K562 (cell line): ENCODE measurements at regions not wholly inside any gene's neighbourhood (a gene's known extent, or its start where the extent isn't known, plus 50 kb on each side); places are given as distances from the start of the nearest gene placed in this dataset.

Source experiments
- ATAC-seq: fragments of 200-7000 bp; cut with Tn5 transposase; 3 replicates; pipeline ENCODE4 v1.9.1; 2020; ENCODE audit warnings: moderate library complexity
- BruUV-seq: library from RNA; stranded (reverse); fragments of 400-500 nt; replicated peaks from 2 replicates; lab custom pipeline; 2021; lab: Mats Ljungman, UMichigan
- CTCF ChIA-PET: fragments of 300-600 bp; formaldehyde crosslinking; extraction: SDS; loops from one replicate; lab custom pipeline; 2021; ENCODE audit warnings: low intra/inter-chr PET ratio; lab: Yijun Ruan, JAX
- POLR2A ChIA-PET: fragments of 300-600, 350-650 bp; sonication (Branson Sonifier 250); formaldehyde crosslinking; extraction: SDS; loops from one replicate; lab custom pipeline; 2021; ENCODE audit warnings: antibody characterized with exemption, inconsistent platforms; lab: Yijun Ruan, JAX
- DNase-seq, 4 experiments: peaks; one replicate each; pipeline versions ENCODE4 v3.0.0 to v3.0.0-alpha.2; 2011 to 2018; ENCODE audit warnings: low spot score in 3 of 4, mixed read lengths in 3 of 4; ENCODE audit errors: extremely low read depth in 1 of 4
- FAIRE-seq: peaks from 2 replicates; lab custom pipeline; 2011; peaks lifted over from hg19 to GRCh38; lab: Jason Lieb, UNC
- H2AFZ ChIP-seq: 2 replicates; pipeline ENCODE4 v1.6.0; 2011; ENCODE audit warnings: low read depth, low read length, control low read depth, inconsistent platforms
- H3K27ac ChIP-seq: fragments of 200-600 bp; 3 replicates; pipeline ENCODE4 v1.8.0; 2011; ENCODE audit warnings: low read depth, mild to moderate bottlenecking, control low read depth, inconsistent platforms, low read length, moderate library complexity, mixed read lengths; ENCODE audit errors: extremely low read depth
- H3K27me3 ChIP-seq, 2 experiments: fragments of 300-600 bp in 1 of 2; 2 replicates in 1 of 2; 3 replicates in 1 of 2; pipeline versions ENCODE4 v1.6.0 to v1.8.0; 2011; ENCODE audit warnings: inconsistent platforms in 2 of 2, low read length in 2 of 2, mild to moderate bottlenecking in 1 of 2, mixed read lengths in 1 of 2, moderate library complexity in 1 of 2; ENCODE audit not compliant: control insufficient read depth in 2 of 2, insufficient read depth in 2 of 2
- H3K36me3 ChIP-seq: fragments of 300-600 bp; 3 replicates; pipeline ENCODE4 v1.8.0; 2011; ENCODE audit warnings: mild to moderate bottlenecking, low read length, inconsistent platforms; ENCODE audit not compliant: control insufficient read depth, insufficient read depth
- H3K4me1 ChIP-seq, 2 experiments: fragments of 200-600 bp in 1 of 2; replicated peaks in 1 of 2; 2 replicates in 1 of 2; 3 replicates in 1 of 2; pipeline versions ENCODE4 v1.5.1 to v1.8.0; 2011; ENCODE audit warnings: inconsistent platforms in 2 of 2, low read length in 2 of 2, mild to moderate bottlenecking in 1 of 2, mixed read lengths in 1 of 2, moderate library complexity in 1 of 2; ENCODE audit not compliant: control insufficient read depth in 2 of 2, insufficient read depth in 2 of 2
- H3K4me2 ChIP-seq: 2 replicates; pipeline ENCODE4 v1.6.1; 2011; ENCODE audit warnings: low read length, control low read depth, inconsistent platforms, mixed read lengths; ENCODE audit not compliant: insufficient read depth
- H3K4me3 ChIP-seq: fragments of 200-600 bp; sonication (generic), shearing (Covaris generic); 2 replicates; pipeline ENCODE4 v1.5.1; 2016; ENCODE audit warnings: control low read depth, inconsistent platforms
- H3K79me2 ChIP-seq: fragments of 200-600 bp; 3 replicates; pipeline ENCODE4 v1.8.0; 2011; ENCODE audit warnings: low read length, inconsistent platforms; ENCODE audit not compliant: control insufficient read depth, insufficient read depth
- H3K9ac ChIP-seq, 2 experiments: 2 replicates each; pipeline versions ENCODE4 v1.6.0 to v1.6.1; 2011; ENCODE audit warnings: low read depth in 2 of 2, low read length in 2 of 2, control low read depth in 1 of 2, inconsistent platforms in 1 of 2, mild to moderate bottlenecking in 1 of 2, mixed read lengths in 1 of 2; ENCODE audit not compliant: insufficient read depth in 1 of 2
- H3K9me1 ChIP-seq: one replicate; pipeline ENCODE4 v1.6.0; 2011; ENCODE audit warnings: inconsistent platforms, mild to moderate bottlenecking, low read length, moderate library complexity; ENCODE audit not compliant: control insufficient read depth, insufficient read depth
- H3K9me3 ChIP-seq: replicated peaks from 2 replicates; pipeline ENCODE4 v1.5.1; 2011; ENCODE audit warnings: low read depth, low read length, inconsistent platforms; ENCODE audit not compliant: control insufficient read depth, insufficient read depth
- H4K20me1 ChIP-seq: replicated peaks from 2 replicates; pipeline ENCODE4 v1.6.1; 2011; ENCODE audit warnings: low read length, inconsistent platforms, mixed read lengths; ENCODE audit not compliant: control insufficient read depth, insufficient read depth
- CBFB ChIP-seq: sonication (generic); formaldehyde crosslinking; IDR thresholded peaks from 2 replicates; pipeline ENCODE4 v1.4.0; 2020; ENCODE audit warnings: mild to moderate bottlenecking, missing genetic modification reagents
- CCNT2 ChIP-seq: IDR thresholded peaks from 2 replicates; pipeline ENCODE4 v1.6.1; 2011; ENCODE audit warnings: borderline replicate concordance, low read depth, mild to moderate bottlenecking, moderate library complexity, mixed read lengths, low read length; ENCODE audit not compliant: insufficient read length; ENCODE audit errors: extremely low read depth
- ERF ChIP-seq: fragments of 450-650 bp; formaldehyde crosslinking; IDR thresholded peaks from 2 replicates; pipeline ENCODE4 v1.4.0; 2020; ENCODE audit warnings: mild to moderate bottlenecking, mixed read lengths
- JUN ChIP-seq, 2 experiments: sonication (generic) in 1 of 2; formaldehyde crosslinking in 1 of 2; IDR thresholded peaks; 2 replicates each; pipeline versions ENCODE4 v1.6.1 to v1.8.0; 2012 to 2022; ENCODE audit warnings: borderline replicate concordance in 2 of 2, mild to moderate bottlenecking in 2 of 2, improper control_type of control experiment in 1 of 2, low read depth in 1 of 2, low read length in 1 of 2, missing genetic modification reagents in 1 of 2
- JUND ChIP-seq, 2 experiments: IDR thresholded peaks; 2 replicates in 1 of 2; 3 replicates in 1 of 2; pipeline ENCODE4 v1.6.1; 2011; ENCODE audit warnings: borderline replicate concordance in 2 of 2, low read depth in 2 of 2, low read length in 2 of 2, improper control_type of control experiment in 1 of 2, missing biosample characterization in 1 of 2, missing genetic modification characterization in 1 of 2, missing genetic modification reagents in 1 of 2
- KAT7 ChIP-seq: sonication (generic); formaldehyde crosslinking; IDR thresholded peaks from 2 replicates; pipeline ENCODE4 v1.8.0; 2022; ENCODE audit warnings: missing genetic modification reagents, mild to moderate bottlenecking, borderline replicate concordance
- MEF2A ChIP-seq: IDR thresholded peaks from 2 replicates; pipeline ENCODE4 v1.6.1; 2011; ENCODE audit warnings: low read depth, mild to moderate bottlenecking, low read length, moderate library complexity; ENCODE audit not compliant: control insufficient read depth
- NFE2L1 ChIP-seq: fragments of 450-650 bp; IDR thresholded peaks from 2 replicates; pipeline ENCODE4 v1.6.1; 2016; ENCODE audit warnings: missing genetic modification characterization, low read depth, mild to moderate bottlenecking, missing compliant biosample characterization, moderate library complexity, borderline replicate concordance
- NR2C1 ChIP-seq, 2 experiments: fragments of 450-650 bp; IDR thresholded peaks; 2 replicates each; pipeline ENCODE4 v1.6.1; 2017; ENCODE audit warnings: mild to moderate bottlenecking in 2 of 2, antibody characterized with exemption in 1 of 2, inconsistent platforms in 1 of 2, missing compliant biosample characterization in 1 of 2, missing genetic modification characterization in 1 of 2
- POLR2B ChIP-seq: fragments of 450-650 bp; IDR thresholded peaks from 2 replicates; pipeline ENCODE4 v1.6.1; 2018; ENCODE audit warnings: low read depth; ENCODE audit not compliant: partially characterized antibody
- SNIP1 ChIP-seq: fragments of 450-650 bp; IDR thresholded peaks from 2 replicates; pipeline ENCODE4 v1.7.1; 2017; ENCODE audit warnings: low read depth, mild to moderate bottlenecking
- SRSF9 ChIP-seq: fragments of 200-400 bp; formaldehyde crosslinking; IDR thresholded peaks from 2 replicates; pipeline ENCODE4 v1.6.1; 2017; ENCODE audit warnings: low read depth, low read length, borderline replicate concordance
- ZC3H8 ChIP-seq: fragments of 450-650 bp; IDR thresholded peaks from 2 replicates; pipeline ENCODE4 v1.6.1; 2017
- ZNF445 ChIP-seq: fragments of 250-450 bp; sonication (Bioruptor Pico); IDR thresholded peaks from 2 replicates; pipeline ENCODE4 v1.4.0; 2020; ENCODE audit warnings: low read depth, mild to moderate bottlenecking, moderate library complexity
- WGBS: fragments of 100-300 bp; shearing (Covaris generic); methylation state at CpG from one replicate; pipeline ENCODE4 v1.1.6; 2016; ENCODE audit warnings: low coverage, mixed read lengths; ENCODE audit not compliant: insufficient coverage; ENCODE audit errors: missing lambda C conversion rate; 5-methylcytosine and 5-hydroxymethylcytosine counted together
- in situ Hi-C: fragments of 300-500 bp; cut with MboI; formaldehyde crosslinking; loops from 4 replicates; pipeline ENCODE4 v1.15.0; 2018; ENCODE audit warnings: inconsistent platforms, mixed read lengths
- intact Hi-C: fragments of 100-400 bp; cut with micrococcal nuclease; formaldehyde crosslinking; loops from 2 replicates; pipeline ENCODE4 v1.14.2; 2022
- TF ChIP-seq, protein P1 (sequence below): fragments of 250-450 bp; sonication (Bioruptor Pico); IDR thresholded peaks from 2 replicates; pipeline ENCODE4 v1.4.0; 2020; ENCODE audit warnings: mild to moderate bottlenecking, moderate library complexity

DNA sequence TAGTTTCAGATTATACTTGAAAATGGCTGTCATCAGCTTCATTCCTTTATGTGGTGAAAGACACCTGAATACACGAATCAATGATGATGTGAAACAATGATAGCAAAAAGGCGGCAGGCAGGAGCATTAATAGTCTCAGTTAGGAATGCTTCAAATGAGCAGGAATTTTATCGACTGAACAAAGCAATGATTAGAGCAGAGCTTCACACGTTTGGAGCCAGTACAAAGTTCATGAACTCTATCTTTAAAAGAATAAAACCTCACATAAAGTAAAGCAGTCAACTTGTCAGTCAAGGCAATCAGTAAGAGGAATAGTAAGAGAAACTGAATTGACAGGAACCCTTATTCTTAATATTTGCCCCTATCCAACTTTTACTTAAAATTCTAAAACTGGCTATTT, 78.4 kb upstream of the SERTAD2 start:
- FAIRE-seq = no peak
- Histone ChIP-seq H3K4me2 (no peak overlapping the region), H3K27ac (no peak overlapping the region), H3K27me3 (no peaks in the 10 kb centered on the region), H3K79me2 (no peaks in the 10 kb centered on the region), H3K9me1 (no peaks in the 10 kb centered on the region), H2AFZ (no peak overlapping the region), H3K9me3 (no peaks in the 10 kb centered on the region), H3K36me3 (no peaks in the 10 kb centered on the region), H3K4me1 (peaks cover 5 to 18% of the 10 kb centered on the region in 2 experiments), H3K9ac (no peak overlapping the region), H3K4me3 (no peak overlapping the region), H4K20me1 (no peaks in the 10 kb centered on the region)
- intact Hi-C loops = no loop called here
- DNase-seq = no peak
- TF ChIP-seq ZC3H8 (no peak), ZNF445 (CRISPR knock-in tag) (no peak), SRSF9 (no peak), KAT7 (CRISPR knock-in tag) (no peak), NR2C1 (IDR thresholded peaks at IDR 0.05) (no peak), NR2C1 (tag; IDR thresholded peaks at IDR 0.05) (no peak), ERF (no peak), MEF2A (no peak)
- ATAC-seq = no peak
- BruUV-seq = no TSS peak
- POLR2A ChIA-PET = interaction anchor here (0.5 kb wide), 1 partner anchor 77 kb away, joined by 3 read pairs; no protein-coding TSS in a partner anchor
- in situ Hi-C loops = no loop called here
- 40% methylated on average over 4 of the region's 4 CpGs for WGBS
- CTCF ChIA-PET = no interaction called here

DNA sequence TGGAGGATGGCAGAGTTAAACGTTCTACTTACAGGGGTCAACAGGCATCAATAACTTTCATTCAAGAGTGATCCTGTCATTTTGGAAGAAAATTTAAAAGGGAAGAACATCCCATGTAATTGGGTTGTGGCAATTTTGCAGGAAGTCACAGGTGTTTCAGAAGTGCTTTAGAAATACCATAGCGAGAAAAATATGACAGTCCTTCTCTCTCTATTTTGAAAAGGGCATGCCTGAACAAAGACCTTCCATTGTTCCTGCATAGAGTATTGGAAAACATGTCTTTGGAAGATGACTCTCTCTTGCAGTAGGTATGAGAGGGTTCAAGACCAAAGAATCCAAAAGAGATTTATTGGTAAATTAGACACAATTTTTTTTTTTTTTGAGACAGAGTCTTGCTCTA, 81.8 kb upstream of the SERTAD2 start:
- no peaks in the 10 kb centered on the region for H3K9me3 ChIP-seq
- ATAC-seq = no peak
- DNase-seq = no peak
- H3K4me3 ChIP-seq = no peak overlapping the region
- POLR2A ChIA-PET = no interaction called here
- no peaks in the 10 kb centered on the region for H3K9me1 ChIP-seq
- no peak for FAIRE-seq
- no TSS peak for BruUV-seq
- intact Hi-C loops = no loop called here
- CTCF ChIA-PET = no interaction called here
- no peak overlapping the region for H3K9ac ChIP-seq
- H3K27me3 ChIP-seq = no peaks in the 10 kb centered on the region
- WGBS = 40% methylated on average over 2 of the region's 2 CpGs
- no peak overlapping the region for H2AFZ ChIP-seq
- H4K20me1 ChIP-seq = no peaks in the 10 kb centered on the region
- in situ Hi-C loops = no loop called here
- H3K36me3 ChIP-seq = no peaks in the 10 kb centered on the region
- peaks cover 0 to 9% of the 10 kb centered on the region in 2 experiments; a peak in 3 of 5 replicates for H3K4me1 ChIP-seq
- no peak overlapping the region for H3K27ac ChIP-seq
- no peaks in the 10 kb centered on the region for H3K79me2 ChIP-seq
- no peak overlapping the region for H3K4me2 ChIP-seq
- TF ChIP-seq POLR2B = no peak
- TF ChIP-seq, protein P1, sequence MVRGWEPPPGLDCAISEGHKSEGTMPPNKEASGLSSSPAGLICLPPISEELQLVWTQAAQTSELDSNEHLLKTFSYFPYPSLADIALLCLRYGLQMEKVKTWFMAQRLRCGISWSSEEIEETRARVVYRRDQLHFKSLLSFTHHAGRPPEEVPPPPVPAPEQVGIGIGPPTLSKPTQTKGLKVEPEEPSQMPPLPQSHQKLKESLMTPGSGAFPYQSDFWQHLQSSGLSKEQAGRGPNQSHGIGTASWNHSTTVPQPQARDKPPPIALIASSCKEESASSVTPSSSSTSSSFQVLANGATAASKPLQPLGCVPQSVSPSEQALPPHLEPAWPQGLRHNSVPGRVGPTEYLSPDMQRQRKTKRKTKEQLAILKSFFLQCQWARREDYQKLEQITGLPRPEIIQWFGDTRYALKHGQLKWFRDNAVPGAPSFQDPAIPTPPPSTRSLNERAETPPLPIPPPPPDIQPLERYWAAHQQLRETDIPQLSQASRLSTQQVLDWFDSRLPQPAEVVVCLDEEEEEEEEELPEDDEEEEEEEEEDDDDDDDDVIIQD (CRISPR knock-in tag) = no peak
- no peak for TF ChIP-seq JUND (IDR thresholded peaks at IDR 0.05; ENCODE audit: borderline replicate concordance, low read depth, low read length)
- no peak for TF ChIP-seq JUND (tag; IDR thresholded peaks at IDR 0.05; ENCODE audit: borderline replicate concordance, low read depth, low read length)
- TF ChIP-seq CBFB (CRISPR knock-in tag) = no peak
- TF ChIP-seq SNIP1 = no peak
- TF ChIP-seq CCNT2 = no peak
- no peak for TF ChIP-seq NFE2L1 (tag)
- no peak for TF ChIP-seq JUN (IDR thresholded peaks at IDR 0.05; ENCODE audit: borderline replicate concordance, low read depth, low read length)
- no peak for TF ChIP-seq JUN (CRISPR knock-in tag; IDR thresholded peaks at IDR 0.05; ENCODE audit: borderline replicate concordance)
